ENCODE measurements at regions not wholly inside any gene's neighbourhood (a gene's known extent, or its start where the extent isn't known, plus 50 kb on each side); places are given as distances from the start of the nearest gene placed in this dataset.

GRCh38 chr9:33721674-33722358 lies 73.5 kb upstream of the PRSS3 start:
- Histone ChIP-seq H3K4me2 (ENCODE audit: low read length) (no peak overlapping the region), H4K20me1 (ENCODE audit: insufficient read depth, low read length) (no peaks in the 10 kb centered on the region), H2AFZ (ENCODE audit: low read length) (no peak overlapping the region), H3K79me2 (ENCODE audit: insufficient read depth, low read depth, low read length) (no peaks in the 10 kb centered on the region), H3K27ac (ENCODE audit: low read depth, low read length, poor library complexity, severe bottlenecking) (no peak overlapping the region), H3K9me2 (ENCODE audit: insufficient read depth, low read length) (no peaks in the 10 kb centered on the region), H3K36me3 (ENCODE audit: insufficient read depth, low read length) (no peaks in the 10 kb centered on the region), H3K9me3 (ENCODE audit: low read length) (no peaks in the 10 kb centered on the region), H3K4me1 (ENCODE audit: insufficient read depth, low read length, poor library complexity, severe bottlenecking) (no peaks in the 10 kb centered on the region), H3K4me3 (ENCODE audit: low read depth, low read length, poor library complexity, severe bottlenecking) (no peak overlapping the region)
- peak; percentile 83 for DNase-seq (ENCODE audit: low spot score)
- POLR2A ChIA-PET, result no interaction called here
- CTCF ChIA-PET (ENCODE audit: unreplicated experiment), result interaction anchor here (1.3 to 3.4 kb wide), 2 partner anchors 98 to 100 kb away, joined by 3 to 20 read pairs; no protein-coding TSS in a partner anchor
- no TSS peak for BruUV-seq (replicated peaks)
- TF ChIP-seq EZH2phosphoT487 (IDR thresholded peaks at IDR 0.05; ENCODE audit: borderline replicate concordance, low read depth, low read length) (no peak), CTCF (conservative IDR thresholded peaks at IDR 0.05; ENCODE audit: low read length) (peak; percentile 99)
- intact Hi-C loops (cut with micrococcal nuclease; ENCODE audit: unreplicated experiment), result loop anchor here (1.0 kb wide), 1 partner anchor 98 kb away; no protein-coding TSS in a partner anchor

GRCh38 chr9:33722359-33722675 lies 73.0 kb upstream of the PRSS3 start:
- Histone ChIP-seq H3K79me2 (ENCODE audit: insufficient read depth, low read depth, low read length) (no peaks in the 10 kb centered on the region), H3K9me2 (ENCODE audit: insufficient read depth, low read length) (no peaks in the 10 kb centered on the region), H3K4me3 (ENCODE audit: low read depth, low read length, poor library complexity, severe bottlenecking) (no peak overlapping the region), H3K36me3 (ENCODE audit: insufficient read depth, low read length) (no peaks in the 10 kb centered on the region), H2AFZ (ENCODE audit: low read length) (no peak overlapping the region), H4K20me1 (ENCODE audit: insufficient read depth, low read length) (no peaks in the 10 kb centered on the region), H3K4me1 (ENCODE audit: insufficient read depth, low read length, poor library complexity, severe bottlenecking) (no peaks in the 10 kb centered on the region), H3K4me2 (ENCODE audit: low read length) (no peak overlapping the region), H3K9me3 (ENCODE audit: low read length) (no peaks in the 10 kb centered on the region), H3K27ac (ENCODE audit: low read depth, low read length, poor library complexity, severe bottlenecking) (no peak overlapping the region)
- no peak for DNase-seq (ENCODE audit: low spot score)
- intact Hi-C loops (cut with micrococcal nuclease; ENCODE audit: unreplicated experiment), result loop anchor here (1.0 kb wide), 1 partner anchor 98 kb away; no protein-coding TSS in a partner anchor
- no peak for TF ChIP-seq EZH2phosphoT487 (IDR thresholded peaks at IDR 0.05; ENCODE audit: borderline replicate concordance, low read depth, low read length)
- no peak; the same call in 1 of the 2 replicates for TF ChIP-seq CTCF (conservative IDR thresholded peaks at IDR 0.05; ENCODE audit: low read length)
- POLR2A ChIA-PET, result no interaction called here
- CTCF ChIA-PET (ENCODE audit: unreplicated experiment), result interaction anchor here (1.3 to 3.4 kb wide), 2 partner anchors 98 to 100 kb away, joined by 3 to 20 read pairs; no protein-coding TSS in a partner anchor
- no TSS peak for BruUV-seq (replicated peaks)

GRCh38 chr9:33728613-33729012 lies 66.7 kb upstream of the PRSS3 start:
- H3K79me2 ChIP-seq (ENCODE audit: insufficient read depth, low read depth, low read length), result no peaks in the 10 kb centered on the region
- no peak for TF ChIP-seq EZH2phosphoT487 (IDR thresholded peaks at IDR 0.05; ENCODE audit: borderline replicate concordance, low read depth, low read length)
- TF ChIP-seq CTCF (conservative IDR thresholded peaks at IDR 0.05; ENCODE audit: low read length), result no peak
- no peak overlapping the region for H3K4me3 ChIP-seq (ENCODE audit: low read depth, low read length, poor library complexity, severe bottlenecking)
- intact Hi-C loops (cut with micrococcal nuclease; ENCODE audit: unreplicated experiment), result no loop called here
- H4K20me1 ChIP-seq (ENCODE audit: insufficient read depth, low read length), result no peaks in the 10 kb centered on the region
- H3K9me2 ChIP-seq (ENCODE audit: insufficient read depth, low read length), result no peaks in the 10 kb centered on the region
- no peaks in the 10 kb centered on the region for H3K4me1 ChIP-seq (ENCODE audit: insufficient read depth, low read length, poor library complexity, severe bottlenecking)
- H3K27ac ChIP-seq (ENCODE audit: low read depth, low read length, poor library complexity, severe bottlenecking), result no peak overlapping the region
- BruUV-seq (replicated peaks), result no TSS peak
- H3K36me3 ChIP-seq (ENCODE audit: insufficient read depth, low read length), result no peaks in the 10 kb centered on the region
- no peak overlapping the region for H3K4me2 ChIP-seq (ENCODE audit: low read length)
- ChIA-PET CTCF (ENCODE audit: unreplicated experiment) (interaction anchor here (0.7 kb wide), 1 partner anchor 43 kb away, joined by 3 read pairs; no protein-coding TSS in a partner anchor), POLR2A (interaction anchor here (0.7 kb wide), 1 partner anchor 552 kb away, joined by 3 read pairs; no protein-coding TSS in a partner anchor)
- no peak for DNase-seq (ENCODE audit: low spot score)
- no peaks in the 10 kb centered on the region for H3K9me3 ChIP-seq (ENCODE audit: low read length)
- no peak overlapping the region for H2AFZ ChIP-seq (ENCODE audit: low read length)
